ENCODE measurements at regions not wholly inside any gene's neighbourhood (a gene's known extent, or its start where the extent isn't known, plus 50 kb on each side); places are given as distances from the start of the nearest gene placed in this dataset.

- TF ChIP-seq POLR2AphosphoS5 (IDR thresholded peaks at IDR 0.05; ENCODE audit: low read depth, low read length) (no peak), POLR2A (IDR thresholded peaks at IDR 0.05; ENCODE audit: low read depth, low read length) (no peak)
Measured at GRCh38 chr6:159462431-159462830, 230.6 kb downstream of the SOD2 start.
